Vagina (tissue), 2 donors: ENCODE measurements at regions not wholly inside any gene's neighbourhood (a gene's known extent, or its start where the extent isn't known, plus 50 kb on each side); places are given as distances from the start of the nearest gene placed in this dataset.

Source experiments
- DNase-seq, 2 donors: peaks; one replicate each; pipeline ENCODE4 v3.0.0-alpha.2; 2017; ENCODE audit errors: extremely low spot score in 2 of 2
- H3K27ac ChIP-seq: fragments of 200-600 bp; sonication (generic); one replicate; pipeline ENCODE4 v1.5.1; 2019
- H3K27me3 ChIP-seq: fragments of 200-600 bp; sonication (generic); one replicate; pipeline ENCODE4 v1.5.1; 2019
- H3K36me3 ChIP-seq, 2 donors: fragments of 200-600 bp; sonication (generic); one replicate each; pipeline ENCODE4 v1.5.1; 2017 to 2019
- H3K4me1 ChIP-seq: fragments of 200-600 bp; sonication (generic); one replicate; pipeline ENCODE4 v1.5.1; 2019
- H3K4me3 ChIP-seq, 2 donors: fragments of 200-600 bp; sonication (generic); 1 replicate in 1 of 2; 2 replicates in 1 of 2; pipeline ENCODE4 v1.5.1; 2016 to 2019
- H3K9me3 ChIP-seq: fragments of 200-600 bp; sonication (generic); one replicate; pipeline ENCODE4 v1.5.1; 2019
- CTCF ChIP-seq, 3 experiments: fragments of 450-650 bp in 2 of 3; fragments of 200-600 bp in 1 of 3; sonication (generic) in 1 of 3; IDR thresholded peaks; one replicate each; pipeline ENCODE4 v1.5.1; 2017 to 2019; ENCODE audit warnings: antibody characterized with exemption in 3 of 3, mild to moderate bottlenecking in 2 of 3, moderate library complexity in 2 of 3
- POLR2A ChIP-seq, 2 donors: fragments of 450-650 bp; IDR thresholded peaks; one replicate each; pipeline ENCODE4 v1.6.1; 2017; ENCODE audit warnings: antibody characterized with exemption in 2 of 2, mild to moderate bottlenecking in 2 of 2, moderate library complexity in 2 of 2
- POLR2AphosphoS5 ChIP-seq, 2 donors: sonication (generic); formaldehyde crosslinking; IDR thresholded peaks; one replicate each; pipeline ENCODE4 v1.9.0; 2017; ENCODE audit warnings: antibody characterized with exemption in 2 of 2, mild to moderate bottlenecking in 2 of 2, low read depth in 1 of 2; ENCODE audit not compliant: insufficient read depth in 1 of 2
- intact Hi-C: fragments of 100-400 bp; cut with DNase I; formaldehyde crosslinking; loops from one replicate; pipeline ENCODE4 v1.15.1; 2023

GRCh38 chr1:98500324-98500723 lies 161.2 kb upstream of the SNX7 start:
- no peak for DNase-seq
- Histone ChIP-seq H3K36me3 (no peaks in the 10 kb centered on the region), H3K9me3 (no peaks in the 10 kb centered on the region), H3K4me1 (no peaks in the 10 kb centered on the region), H3K4me3 (no peak overlapping the region), H3K27me3 (no peaks in the 10 kb centered on the region), H3K27ac (no peak overlapping the region)
- intact Hi-C loops = no loop called here
- TF ChIP-seq POLR2A (IDR thresholded peaks at IDR 0.05) (no peak), CTCF (IDR thresholded peaks at IDR 0.05) (no peak), POLR2AphosphoS5 (IDR thresholded peaks at IDR 0.05; ENCODE audit: insufficient read depth in 1 of 2, low read depth in 1 of 2) (no peak)

GRCh38 chr1:98498651-98499050 lies 162.9 kb upstream of the SNX7 start:
- H3K27ac ChIP-seq = no peak overlapping the region

GRCh38 chr1:98497497-98497896 lies 164.0 kb upstream of the SNX7 start:
- H3K36me3 ChIP-seq = no peaks in the 10 kb centered on the region
- TF ChIP-seq POLR2AphosphoS5 (IDR thresholded peaks at IDR 0.05; ENCODE audit: insufficient read depth in 1 of 2, low read depth in 1 of 2) (no peak), POLR2A (IDR thresholded peaks at IDR 0.05) (no peak), CTCF (IDR thresholded peaks at IDR 0.05) (no peak)
- no peak overlapping the region for H3K27ac ChIP-seq
- no peak for DNase-seq
- H3K27me3 ChIP-seq = no peaks in the 10 kb centered on the region
- no peaks in the 10 kb centered on the region for H3K9me3 ChIP-seq
- H3K4me1 ChIP-seq = no peaks in the 10 kb centered on the region
- H3K4me3 ChIP-seq = no peak overlapping the region
- intact Hi-C loops = no loop called here

More at GRCh38 chr1:98498651-98499050, 162.9 kb upstream of the SNX7 start:
- Histone ChIP-seq H3K36me3 (no peaks in the 10 kb centered on the region), H3K4me3 (no peak overlapping the region), H3K9me3 (no peaks in the 10 kb centered on the region), H3K4me1 (no peaks in the 10 kb centered on the region), H3K27me3 (no peaks in the 10 kb centered on the region)
- intact Hi-C loops = no loop called here
- TF ChIP-seq POLR2A (IDR thresholded peaks at IDR 0.05) (no peak), CTCF (IDR thresholded peaks at IDR 0.05) (no peak), POLR2AphosphoS5 (IDR thresholded peaks at IDR 0.05; ENCODE audit: insufficient read depth in 1 of 2, low read depth in 1 of 2) (no peak)
- DNase-seq = no peak

GRCh38 chr1:98496256-98496995 lies 165.1 kb upstream of the SNX7 start:
- no peaks in the 10 kb centered on the region for H3K36me3 ChIP-seq
- H3K27me3 ChIP-seq = no peaks in the 10 kb centered on the region
- no peaks in the 10 kb centered on the region for H3K4me1 ChIP-seq
- TF ChIP-seq CTCF (IDR thresholded peaks at IDR 0.05) (no peak), POLR2AphosphoS5 (IDR thresholded peaks at IDR 0.05; ENCODE audit: insufficient read depth in 1 of 2, low read depth in 1 of 2) (no peak), POLR2A (IDR thresholded peaks at IDR 0.05) (no peak)
- no peak for DNase-seq
- H3K9me3 ChIP-seq = no peaks in the 10 kb centered on the region
- H3K27ac ChIP-seq = no peak overlapping the region
- no peak overlapping the region for H3K4me3 ChIP-seq
- intact Hi-C loops = no loop called here

- no peaks in the 10 kb centered on the region for H3K4me1 ChIP-seq
- DNase-seq = no peak
- no peaks in the 10 kb centered on the region for H3K36me3 ChIP-seq
- H3K4me3 ChIP-seq = no peak overlapping the region
- H3K27me3 ChIP-seq = no peaks in the 10 kb centered on the region
- H3K9me3 ChIP-seq = no peaks in the 10 kb centered on the region
- H3K27ac ChIP-seq = no peak overlapping the region
- intact Hi-C loops = no loop called here
- no peak for TF ChIP-seq CTCF (IDR thresholded peaks at IDR 0.05)
- TF ChIP-seq POLR2AphosphoS5 (IDR thresholded peaks at IDR 0.05; ENCODE audit: insufficient read depth in 1 of 2, low read depth in 1 of 2) = no peak
Measured at GRCh38 chr1:98493469-98493868, 168.1 kb upstream of the SNX7 start.
